Right renal cortex interstitium (tissue), 3 donors: ENCODE measurements at regions not wholly inside any gene's neighbourhood (a gene's known extent, or its start where the extent isn't known, plus 50 kb on each side); places are given as distances from the start of the nearest gene placed in this dataset.
A peak's percentile ranks its signal among the peaks of the same experiment; 100 is the strongest.
"Not testable (repeated sequence)": the region's sequence is repeated elsewhere in the genome, so short reads cannot be mapped to it uniquely, and the experiment has no call there.

Source experiments
- DNase-seq, 3 donors: peaks; one replicate each; pipeline ENCODE4 v3.0.0-alpha.2; 2013; ENCODE audit warnings: low read depth in 3 of 3, low spot score in 2 of 3

DNA sequence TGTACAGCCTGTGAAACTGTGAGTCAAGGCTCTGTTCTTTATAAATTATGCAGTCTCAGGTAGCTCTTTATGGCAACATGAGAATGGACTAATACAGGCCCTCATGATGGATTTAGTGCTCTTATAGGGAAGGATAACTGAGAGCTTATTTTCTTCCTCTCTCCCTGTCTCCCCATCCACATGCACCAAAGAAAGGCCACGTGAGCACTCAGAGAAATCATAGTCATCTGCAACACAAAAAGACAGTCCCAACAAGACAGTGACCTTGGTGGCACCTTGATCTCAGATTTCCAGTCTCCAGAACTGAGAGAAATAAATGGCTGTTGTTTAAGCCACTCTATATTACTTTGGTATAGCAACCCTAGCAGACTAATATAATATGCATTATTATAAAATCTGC is 2133.6 kb upstream of the ACO1 start:
- DNase-seq = no peak

DNA sequence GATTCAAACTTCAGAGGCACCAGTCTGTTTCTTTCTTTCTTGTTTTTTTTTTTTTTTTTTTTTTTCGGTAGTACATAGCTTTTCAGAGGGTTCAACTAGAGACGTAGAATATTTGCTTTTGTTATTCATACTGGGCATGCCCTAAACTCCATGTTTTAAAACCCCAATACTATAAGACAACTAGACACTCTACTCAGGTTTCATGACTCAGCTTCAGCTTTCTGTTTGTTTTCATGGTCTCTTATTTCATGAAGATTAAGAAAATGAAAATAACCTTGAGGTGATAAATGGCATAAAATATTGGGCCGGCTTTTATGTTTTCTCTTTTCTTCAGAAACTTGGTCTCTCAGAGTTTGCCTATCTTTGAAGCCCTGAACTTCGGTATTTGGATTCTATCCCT is 2126.3 kb upstream of the ACO1 start:
- DNase-seq = no peak

DNA sequence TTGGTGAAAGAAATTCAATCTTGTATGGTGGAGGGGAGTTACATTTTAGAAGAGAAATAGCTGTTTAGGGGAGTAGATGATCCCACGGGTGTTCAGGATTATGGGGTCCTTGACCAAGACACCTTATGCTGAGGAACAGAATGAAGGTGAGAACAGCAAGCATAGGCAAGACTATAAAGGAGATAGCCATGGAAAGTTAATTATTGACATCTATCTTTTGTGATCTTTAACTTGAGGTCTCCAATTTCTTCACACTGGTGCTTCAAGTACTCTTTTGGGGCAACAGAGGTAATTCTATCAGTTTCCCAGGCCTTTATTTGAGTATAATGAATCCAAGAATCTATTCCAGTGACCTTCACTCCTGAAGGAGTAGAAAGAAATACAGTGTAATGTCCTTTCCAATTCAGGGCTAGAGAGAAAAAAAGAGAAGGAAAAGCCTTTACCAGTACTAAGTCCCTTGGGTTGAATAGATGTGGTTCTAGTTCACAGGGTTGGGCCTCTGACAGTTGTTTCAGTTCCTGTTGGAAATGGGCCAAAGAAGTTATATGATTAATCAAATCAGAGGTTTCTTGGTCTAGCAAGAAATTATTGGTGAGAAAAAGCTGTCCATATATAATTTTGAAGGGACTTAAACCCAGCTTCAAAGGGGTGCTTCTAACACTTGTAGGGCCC is 2104.1 kb upstream of the ACO1 start:
- DNase-seq = no peak

DNA sequence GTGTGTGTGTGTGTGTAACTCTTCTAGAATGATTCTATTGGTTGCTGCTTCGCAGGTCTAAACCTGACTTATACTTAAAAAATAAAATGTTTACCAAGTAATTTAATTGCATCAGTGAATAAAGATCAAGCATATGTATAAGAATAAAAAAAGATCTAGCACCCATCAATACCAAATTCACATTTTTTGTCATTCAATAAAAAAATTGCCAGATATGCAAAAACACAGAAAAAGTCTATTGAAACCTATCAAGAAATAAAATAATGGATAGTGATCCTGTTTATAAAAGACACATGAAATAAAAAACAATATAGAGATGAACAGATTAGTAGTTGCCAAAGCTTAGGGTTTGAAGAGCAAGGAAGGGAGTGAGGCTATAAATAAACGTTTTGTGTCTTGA is 2095.0 kb upstream of the ACO1 start:
- no peak for DNase-seq

DNA sequence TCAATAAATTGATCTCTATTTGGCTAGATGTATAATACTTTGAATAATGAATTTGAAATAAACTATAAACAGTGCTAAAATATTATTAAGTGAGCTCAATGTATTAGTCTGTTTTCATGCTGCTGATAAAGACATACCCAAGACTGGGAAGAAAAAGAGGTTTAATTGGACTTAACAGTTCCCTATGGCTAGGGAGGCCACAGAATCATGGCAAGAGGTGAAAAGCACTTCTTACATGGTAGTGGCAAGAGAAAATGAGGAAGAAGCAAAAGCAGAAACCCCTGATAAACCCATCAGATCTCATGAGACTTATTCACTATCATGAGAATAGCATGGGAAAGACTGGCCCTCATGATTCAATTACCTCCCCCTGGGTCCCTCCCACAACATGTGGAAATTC is 2092.4 kb upstream of the ACO1 start:
- not testable (repeated sequence) for DNase-seq

DNA sequence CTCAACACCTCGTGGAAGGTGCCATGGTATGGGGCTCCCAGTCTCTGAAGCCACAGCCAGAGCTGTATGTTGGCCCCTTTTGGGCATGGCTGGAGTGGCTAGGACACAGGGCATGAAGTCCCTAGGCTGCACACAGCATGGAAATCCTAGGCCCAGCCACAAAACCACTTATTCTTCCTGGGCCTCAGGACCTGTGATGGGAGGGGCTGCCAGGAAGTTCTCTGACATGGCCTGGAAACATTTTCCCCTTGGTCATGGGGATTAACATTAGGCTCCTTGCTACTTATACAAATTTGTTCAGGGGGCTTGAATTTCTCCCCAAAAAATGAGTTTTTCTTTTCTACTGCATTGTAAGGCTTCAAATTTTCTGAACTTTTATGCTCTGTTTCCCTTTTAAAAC is 2091.2 kb upstream of the ACO1 start:
- DNase-seq = no peak

DNA sequence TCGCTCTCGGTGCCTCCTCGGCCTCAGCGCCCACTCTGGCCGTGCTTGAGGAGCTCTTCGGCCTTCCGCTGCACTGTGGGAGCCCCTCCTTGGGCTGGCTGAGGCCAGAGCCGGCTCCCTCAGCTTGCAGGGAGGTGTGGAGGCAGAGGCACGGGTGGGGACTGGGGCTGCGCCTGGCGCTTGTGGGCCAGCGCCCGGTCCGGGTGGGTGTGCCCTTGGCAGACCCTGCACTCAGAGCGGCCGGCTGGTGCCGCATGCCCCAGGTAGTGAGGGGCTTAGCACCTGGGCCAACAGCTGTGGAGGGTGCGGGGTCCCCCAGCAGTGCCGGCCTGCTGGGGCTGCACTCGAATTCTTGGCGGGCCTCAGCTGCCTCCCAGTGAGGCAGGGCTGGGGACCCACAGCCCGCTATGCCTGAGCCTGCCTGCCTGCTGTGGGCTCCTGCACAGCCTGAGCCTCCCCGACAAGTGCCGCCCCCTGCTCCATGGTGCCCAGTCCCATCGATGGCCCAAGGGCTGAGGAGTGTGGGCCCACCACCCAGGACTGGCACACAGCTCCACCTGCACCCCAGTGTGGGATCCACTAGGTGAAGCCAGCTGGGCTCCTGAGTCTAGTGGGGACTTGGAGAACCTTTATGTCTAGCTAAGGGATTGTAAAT is 2085.2 kb upstream of the ACO1 start:
- no peak for DNase-seq

DNA sequence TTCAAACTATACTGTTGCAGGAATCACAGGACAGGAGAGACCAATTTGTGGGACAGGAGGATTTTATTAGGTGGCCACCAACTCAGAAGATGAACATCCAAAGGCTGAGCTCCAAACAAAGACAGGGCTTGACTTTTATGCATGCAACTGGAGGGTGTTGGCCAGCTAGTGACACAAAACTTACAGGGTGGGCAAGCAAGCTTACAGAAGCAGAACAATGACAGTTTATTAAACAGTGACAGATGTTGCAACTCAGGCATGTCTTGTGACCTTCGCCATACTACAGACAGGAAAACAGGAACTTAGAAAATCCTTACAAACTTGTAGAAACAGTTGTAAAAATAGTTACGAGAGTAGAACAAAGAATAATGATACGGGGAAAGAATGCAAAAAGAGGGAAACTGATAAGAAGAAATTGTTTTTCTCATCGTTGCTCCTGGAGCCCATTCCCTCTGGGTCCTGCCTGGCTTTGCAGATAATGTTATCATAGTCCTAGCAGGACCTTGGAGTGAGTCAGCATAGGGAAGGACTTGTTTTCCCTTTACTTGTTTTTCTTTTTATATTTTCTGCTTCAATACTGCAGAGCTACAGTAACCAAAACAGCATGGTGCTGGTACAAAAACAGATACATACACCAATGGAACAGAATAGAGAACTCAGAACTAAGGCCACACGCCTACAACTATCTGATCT is 2083.0 kb upstream of the ACO1 start:
- no peak for DNase-seq

DNA sequence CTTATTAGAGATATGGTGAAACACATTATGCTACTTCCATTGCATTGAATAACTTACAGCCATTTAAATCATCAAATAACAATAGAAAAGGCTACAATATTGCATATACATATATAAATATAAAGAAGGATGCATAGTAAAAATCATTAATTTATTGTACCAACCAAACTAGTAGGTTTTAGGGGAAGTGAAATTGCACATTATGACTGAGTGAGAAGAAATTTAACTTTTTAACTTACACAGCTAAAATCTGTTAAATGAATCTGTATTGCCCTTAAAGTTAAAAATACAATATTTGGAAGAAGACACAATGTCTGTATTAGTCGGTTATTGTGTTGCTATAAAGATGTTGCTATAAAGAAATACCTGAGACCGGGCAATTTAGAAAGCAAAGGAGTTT is 2073.7 kb upstream of the ACO1 start:
- DNase-seq = no peak

DNA sequence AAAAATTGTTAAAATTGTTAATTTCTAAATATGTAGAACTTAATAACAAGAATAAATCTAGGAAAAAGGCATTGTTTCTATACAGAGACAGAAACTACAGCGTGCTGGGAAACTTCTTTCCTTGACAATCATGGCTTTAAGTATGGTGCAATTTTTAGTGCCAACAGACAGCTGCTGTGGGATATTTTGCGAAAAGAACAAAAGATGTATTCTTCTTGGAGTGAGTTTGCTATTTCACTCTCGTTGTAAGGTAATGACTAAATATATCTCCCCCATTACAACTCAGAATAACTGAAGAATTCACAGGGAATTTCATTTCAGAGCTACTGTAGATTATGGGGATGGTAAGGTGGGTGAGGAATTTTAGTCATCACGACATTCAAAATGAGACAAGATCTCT is 2055.0 kb upstream of the ACO1 start:
- DNase-seq = no peak

DNA sequence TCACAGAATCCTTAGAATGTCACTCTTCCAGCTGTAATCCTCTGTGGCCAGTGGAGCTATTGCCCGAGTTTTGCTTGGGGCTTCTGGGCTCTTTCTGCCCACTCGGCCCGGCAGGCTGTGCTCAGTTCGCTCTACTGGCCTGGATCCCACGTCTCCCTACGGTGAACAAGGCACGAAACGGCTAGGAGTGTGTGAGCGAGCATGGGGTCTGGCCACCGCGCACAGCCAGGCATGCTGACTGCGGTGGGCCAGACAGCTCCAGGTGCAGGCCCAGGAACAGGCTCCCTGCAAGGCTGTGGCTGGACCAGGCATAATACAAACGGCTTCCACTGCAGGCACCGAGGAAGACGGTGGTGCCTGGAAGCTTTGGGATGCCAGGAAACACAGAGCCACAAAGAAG is 2035.5 kb upstream of the ACO1 start:
- DNase-seq = no peak

DNA sequence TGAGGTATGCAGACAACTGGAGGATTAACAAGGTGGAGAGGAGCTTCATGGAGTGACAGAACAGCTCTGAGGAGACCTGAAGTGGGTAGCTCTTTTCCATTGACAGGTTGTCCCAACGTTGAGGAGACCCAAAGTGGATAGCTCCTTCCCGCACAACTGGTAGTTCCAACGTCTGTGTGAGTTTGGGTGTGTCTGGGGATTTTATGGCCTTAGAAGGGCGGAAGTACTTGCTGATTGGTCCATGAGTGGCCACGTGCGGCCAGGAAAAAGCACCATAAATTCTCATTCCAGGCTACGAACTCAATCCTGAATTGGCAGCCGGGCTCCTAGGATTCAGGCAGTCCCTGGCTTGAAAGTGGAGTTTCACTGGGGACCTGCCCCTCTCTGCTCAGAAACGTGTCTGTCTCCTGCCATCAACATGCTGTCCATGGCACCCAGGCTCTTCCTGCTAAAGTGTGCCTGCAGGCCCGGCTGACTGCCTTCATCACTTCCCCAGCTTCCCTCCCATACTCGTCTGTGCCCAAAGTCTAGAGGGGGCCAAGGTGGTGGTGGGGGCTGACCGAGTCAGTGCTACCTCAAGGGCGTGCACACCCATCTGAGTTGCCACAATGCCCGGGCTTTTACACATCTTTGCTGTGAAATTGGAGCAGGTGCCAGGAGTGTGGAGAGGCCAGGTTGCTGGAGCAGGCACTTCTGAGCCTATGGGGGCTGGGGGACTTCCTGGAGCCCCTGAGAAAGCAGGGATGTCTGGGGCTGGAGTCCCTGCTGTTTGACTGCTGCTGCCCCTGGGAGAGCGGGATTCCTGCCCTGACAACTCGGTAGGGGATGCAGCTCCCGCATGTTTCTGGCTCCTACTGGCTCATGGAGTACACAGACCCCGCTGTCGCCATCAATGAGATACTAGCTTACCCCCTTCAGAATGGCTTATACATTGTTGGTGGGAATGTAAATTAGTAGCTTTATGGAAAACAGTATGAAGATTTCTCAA is 2034.6 kb upstream of the ACO1 start:
- no peak for DNase-seq

DNA sequence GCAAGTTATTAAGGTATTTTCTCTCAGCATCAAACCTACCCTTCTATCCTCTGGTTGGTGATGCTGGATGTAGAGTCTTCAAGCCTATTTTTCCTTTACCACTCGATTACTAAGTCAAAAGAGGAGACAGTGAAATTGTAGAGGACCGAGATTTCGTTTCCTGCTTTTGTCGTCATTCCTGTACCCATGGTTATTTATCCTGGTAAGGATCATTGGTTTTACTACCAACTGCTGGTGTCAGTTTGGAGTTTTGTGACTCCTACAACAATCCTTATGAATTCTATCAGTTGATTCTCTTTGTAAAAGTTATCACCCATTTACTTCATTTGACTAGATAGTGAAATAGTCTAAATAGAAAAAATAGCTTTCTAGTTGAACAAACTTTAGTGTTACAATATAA is 2028.2 kb upstream of the ACO1 start:
- peak in 2 of 3 donors; percentile 13 to 21 for DNase-seq

DNA sequence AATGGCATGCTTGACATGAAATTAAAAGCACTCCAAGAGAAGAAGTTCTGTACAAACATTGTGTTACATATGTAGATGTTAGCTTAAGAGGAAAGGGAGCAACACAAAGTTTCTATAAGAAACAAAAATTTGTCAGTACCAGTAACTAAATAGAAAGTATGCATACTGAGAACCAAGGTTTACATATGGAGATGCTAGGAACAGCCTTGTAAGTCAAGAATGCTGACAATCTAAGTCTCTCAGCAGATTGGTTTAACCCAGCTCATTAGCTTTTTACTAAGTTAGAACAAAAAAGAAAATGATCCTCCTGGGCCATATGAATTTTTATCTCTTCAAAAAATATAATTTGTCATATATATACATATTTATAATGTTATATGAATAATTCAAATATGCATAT is 2022.1 kb upstream of the ACO1 start:
- DNase-seq = no peak

DNA sequence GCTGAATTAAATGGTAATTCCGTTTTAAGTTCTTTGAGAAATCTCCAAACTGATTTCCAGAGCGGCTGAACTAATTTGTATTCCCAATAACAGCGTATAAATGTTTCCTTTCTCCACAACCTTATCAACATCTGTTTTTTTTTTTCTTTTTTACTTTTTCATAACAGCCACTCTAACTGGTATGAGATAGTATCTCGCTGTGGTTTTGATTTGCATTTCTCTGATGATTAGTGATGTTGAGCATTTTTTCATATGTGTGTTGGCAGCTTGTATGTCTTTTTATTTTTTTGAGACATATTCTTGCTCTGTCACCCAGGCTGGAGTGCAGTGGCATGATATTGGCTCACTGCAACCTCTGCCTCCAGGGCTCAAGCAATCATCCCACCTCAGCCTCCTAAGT is 2018.3 kb upstream of the ACO1 start:
- DNase-seq = not testable (repeated sequence)

DNA sequence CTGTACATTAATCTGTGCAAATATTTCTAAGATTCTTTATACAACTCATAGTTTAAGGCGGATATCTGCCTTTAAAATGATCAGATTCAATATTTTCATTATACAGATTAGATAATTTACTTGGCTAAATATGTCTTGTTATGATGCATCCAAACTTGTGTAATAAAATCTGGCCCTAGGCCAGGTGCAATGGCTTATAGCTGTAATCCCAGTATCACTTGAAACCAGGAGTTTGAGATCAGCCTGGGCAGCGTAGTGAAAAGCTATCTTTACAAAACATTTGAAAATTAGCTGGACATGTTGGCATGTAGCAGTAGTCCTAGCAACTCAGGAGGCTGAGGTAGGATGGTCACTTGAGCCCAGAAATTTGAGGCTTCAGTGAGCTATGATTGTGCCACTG is 2002.2 kb upstream of the ACO1 start:
- no peak for DNase-seq

DNA sequence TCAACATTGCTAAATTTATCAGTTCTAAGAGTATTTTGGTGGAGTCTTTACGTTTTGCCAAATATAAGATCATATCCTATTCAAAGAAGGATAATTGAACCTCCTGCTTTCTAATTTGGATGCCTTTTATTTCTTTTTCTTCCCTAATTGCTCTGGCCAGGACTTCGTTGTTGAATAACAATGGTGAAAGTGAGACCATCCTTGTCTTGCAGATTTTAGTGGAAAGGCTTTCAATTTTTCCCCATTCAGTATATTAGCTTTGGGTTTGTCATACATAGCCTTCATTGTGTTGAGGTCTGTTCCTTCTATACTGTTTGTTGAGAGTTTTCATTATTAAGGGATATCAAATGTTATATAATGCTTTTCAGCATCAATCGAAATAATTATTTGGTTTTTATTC is 1974.2 kb upstream of the ACO1 start:
- DNase-seq = no peak

DNA sequence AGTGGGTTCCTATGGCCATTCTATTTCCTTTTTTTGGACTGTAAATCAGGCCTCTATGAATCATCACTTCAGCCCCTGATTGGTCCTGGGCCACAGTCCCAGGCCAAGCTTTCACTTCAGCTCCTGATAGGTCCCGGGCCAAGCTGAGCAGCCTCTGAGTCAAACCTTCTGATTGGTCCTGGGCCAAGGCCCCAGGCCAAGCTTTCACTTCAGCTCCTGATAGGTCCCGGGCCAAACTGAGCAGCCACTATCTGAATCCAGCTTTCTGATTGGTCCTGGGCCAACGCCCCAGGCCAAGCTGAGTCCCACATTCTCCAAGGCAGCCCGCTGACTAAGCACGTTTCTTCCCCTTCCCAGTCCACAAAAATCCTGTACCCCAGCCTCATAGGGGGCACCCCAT is 1972.9 kb upstream of the ACO1 start:
- DNase-seq = no peak

DNA sequence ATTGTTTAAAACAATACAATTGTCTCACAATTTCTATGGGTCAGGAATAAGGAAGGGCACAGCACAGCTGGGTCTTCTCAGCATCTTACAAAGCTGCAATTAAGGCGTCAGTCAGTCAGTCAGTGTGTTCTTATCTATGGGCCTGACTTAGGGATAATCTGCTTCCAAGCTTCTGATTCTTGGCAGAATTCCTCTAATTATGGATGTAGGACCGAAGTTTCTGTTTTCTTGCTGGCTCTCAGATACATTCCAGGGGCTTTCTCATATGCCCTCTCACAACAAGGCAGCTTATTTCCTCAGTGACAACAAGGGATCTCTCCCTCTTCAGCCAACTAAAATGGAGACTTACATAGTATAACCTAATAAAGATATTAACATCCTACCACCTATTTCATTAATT is 1925.3 kb upstream of the ACO1 start:
- no peak for DNase-seq

DNA sequence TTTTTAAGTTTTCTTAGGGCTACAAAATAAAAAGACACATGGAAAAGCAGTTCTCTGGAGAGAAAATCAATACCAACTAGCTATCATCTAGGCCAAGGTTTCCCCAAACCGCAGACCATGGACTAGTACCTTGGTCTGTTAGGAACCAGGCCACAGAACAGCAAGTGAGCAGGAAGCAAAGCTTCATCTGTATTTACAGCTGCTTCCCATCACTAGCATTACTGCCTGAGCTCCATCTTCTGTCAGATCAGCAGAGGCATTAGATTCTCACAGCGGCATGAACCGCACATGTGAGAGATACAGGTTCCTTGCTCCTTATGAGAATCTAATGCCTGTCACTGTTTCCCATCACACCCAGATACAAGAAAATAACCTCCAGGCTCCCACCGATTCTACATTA is 1907.6 kb upstream of the ACO1 start:
- no peak for DNase-seq

DNA sequence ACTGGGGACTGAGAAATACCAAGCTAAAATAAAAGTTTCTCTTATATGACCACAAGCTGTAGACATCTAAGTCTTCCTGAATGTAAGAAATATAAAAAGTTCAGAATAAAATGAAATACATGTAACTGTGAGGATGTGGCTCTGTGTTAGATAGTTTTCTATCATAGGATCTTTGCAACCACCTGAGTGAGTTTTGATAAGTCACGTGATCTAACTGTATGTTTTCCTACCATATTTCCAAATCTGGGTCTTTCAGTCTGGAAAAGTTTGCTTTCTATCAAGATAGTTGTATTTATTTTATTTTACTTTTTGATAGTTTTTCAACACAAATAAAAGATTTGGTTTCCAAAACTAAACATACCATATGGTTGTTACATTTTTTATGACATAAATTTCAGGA is 1905.8 kb upstream of the ACO1 start:
- no peak for DNase-seq
